Kidney (tissue), 13 donors: ENCODE measurements at regions not wholly inside any gene's neighbourhood (a gene's known extent, or its start where the extent isn't known, plus 50 kb on each side); places are given as distances from the start of the nearest gene placed in this dataset.

ENCODE experiments used
- DNase-seq, 5 donors: peaks; one replicate each; pipeline ENCODE4 v3.0.0-alpha.2; 2013 to 2020
- FAIRE-seq: peaks from 2 replicates; lab custom pipeline; 2012; peaks lifted over from hg19 to GRCh38; lab: Jason Lieb, UNC
- H3K27ac ChIP-seq, 2 donors: one replicate each; pipeline ENCODE4 v1.7.0; 2013; ENCODE audit warnings: low read depth in 2 of 2, low read length in 2 of 2, inconsistent platforms in 1 of 2
- H3K27me3 ChIP-seq: one replicate; pipeline ENCODE4 v1.7.1; 2013; ENCODE audit warnings: low read length, inconsistent platforms; ENCODE audit not compliant: control insufficient read depth, insufficient read depth
- H3K36me3 ChIP-seq, 3 donors: one replicate each; pipeline versions ENCODE4 v1.7.0 to v1.7.1; 2013; ENCODE audit warnings: low read length in 3 of 3, control low read depth in 1 of 3, inconsistent platforms in 1 of 3; ENCODE audit not compliant: insufficient read depth in 3 of 3, control insufficient read depth in 2 of 3
- H3K4me1 ChIP-seq, 3 donors: one replicate each; pipeline versions ENCODE4 v1.7.0 to v1.7.1; 2013; ENCODE audit warnings: low read length in 3 of 3, inconsistent platforms in 1 of 3, low read depth in 1 of 3; ENCODE audit not compliant: control insufficient read depth in 2 of 3, insufficient read depth in 2 of 3
- H3K4me3 ChIP-seq, 3 donors: one replicate each; pipeline versions ENCODE4 v1.7.0 to v1.8.1; 2013; ENCODE audit warnings: low read length in 3 of 3, control low read depth in 1 of 3, inconsistent platforms in 1 of 3
- H3K9ac ChIP-seq, 3 donors: one replicate each; pipeline versions ENCODE4 v1.7.0 to v1.7.1; 2013; ENCODE audit warnings: low read length in 3 of 3, control low read depth in 1 of 3, inconsistent platforms in 1 of 3
- H3K9me3 ChIP-seq, 3 donors: one replicate each; pipeline versions ENCODE4 v1.7.0 to v1.7.1; 2013; ENCODE audit warnings: low read length in 3 of 3, control low read depth in 1 of 3, inconsistent platforms in 1 of 3; ENCODE audit not compliant: control insufficient read depth in 2 of 3, insufficient read depth in 1 of 3
- CTCF ChIP-seq: IDR thresholded peaks from 3 replicates; pipeline ENCODE4 v1.5.1; 2012; ENCODE audit warnings: mild to moderate bottlenecking, moderate library complexity, borderline replicate concordance; ENCODE audit not compliant: insufficient read depth; ENCODE audit errors: extremely low read depth
- intact Hi-C: fragments of 100-400 bp; cut with DNase I; formaldehyde crosslinking; loops from one replicate; pipeline ENCODE4 v1.11.1; 2022
- donor health status: control.
- donor health status: control.
- donor health status: control.
- donor health status: control.
- donor health status: control.
- donor health status: DM: yes; HTN: yes; CAD: no.
- donor health status: Normal renal cell carcinoma (clear cell type).

- Histone ChIP-seq H3K27ac (no peak overlapping the region), H3K36me3 (no peaks in the 10 kb centered on the region), H3K27me3 (no peaks in the 10 kb centered on the region), H3K4me1 (no peaks in the 10 kb centered on the region), H3K9me3 (no peaks in the 10 kb centered on the region), H3K9ac (no peak overlapping the region), H3K4me3 (no peak overlapping the region)
- no peak for FAIRE-seq
- intact Hi-C loops: no loop called here
- DNase-seq: no peak
- no peak for TF ChIP-seq CTCF
Observed at GRCh38 chr18:46313521-46313920, 209.3 kb downstream of the HAUS1 start.

- TF ChIP-seq CTCF: no peak
- H3K4me1 ChIP-seq: no peaks in the 10 kb centered on the region
- H3K9me3 ChIP-seq: no peaks in the 10 kb centered on the region
- H3K27me3 ChIP-seq: no peaks in the 10 kb centered on the region
- DNase-seq (no peak), FAIRE-seq (no peak)
- H3K4me3 ChIP-seq: no peak overlapping the region
- intact Hi-C loops: no loop called here
- H3K9ac ChIP-seq: no peak overlapping the region
- H3K27ac ChIP-seq: no peak overlapping the region
- H3K36me3 ChIP-seq: no peaks in the 10 kb centered on the region
Observed at GRCh38 chr18:46314011-46314410, 209.8 kb downstream of the HAUS1 start.

GRCh38 chr18:46315161-46315560 lies 211.0 kb downstream of the HAUS1 start:
- Histone ChIP-seq H3K9me3 (no peaks in the 10 kb centered on the region), H3K27ac (no peak overlapping the region), H3K36me3 (no peaks in the 10 kb centered on the region), H3K27me3 (no peaks in the 10 kb centered on the region), H3K9ac (no peak overlapping the region), H3K4me3 (no peak overlapping the region), H3K4me1 (no peaks in the 10 kb centered on the region)
- TF ChIP-seq CTCF: no peak
- FAIRE-seq (no peak), DNase-seq (no peak)
- intact Hi-C loops: no loop called here

- DNase-seq: no peak
- no peak for TF ChIP-seq CTCF
- Histone ChIP-seq H3K9ac (no peak overlapping the region), H3K4me3 (no peak overlapping the region), H3K9me3 (no peaks in the 10 kb centered on the region), H3K4me1 (no peaks in the 10 kb centered on the region), H3K27ac (no peak overlapping the region), H3K27me3 (no peaks in the 10 kb centered on the region), H3K36me3 (no peaks in the 10 kb centered on the region)
- intact Hi-C loops: no loop called here
- no peak for FAIRE-seq
Observed at GRCh38 chr18:46318356-46318755, 214.2 kb downstream of the HAUS1 start.
